Fibroblast of lung (primary cell): ENCODE measurements at regions not wholly inside any gene's neighbourhood (a gene's known extent, or its start where the extent isn't known, plus 50 kb on each side); places are given as distances from the start of the nearest gene placed in this dataset.
A peak's percentile ranks its signal among the peaks of the same experiment; 100 is the strongest.

Experiments used
- DNase-seq, 2 donors: peaks; one replicate each; pipeline versions ENCODE4 v3.0.0 to v3.0.0-alpha.2; 2010; ENCODE audit warnings: low read depth in 2 of 2
- H2AFZ ChIP-seq: 2 replicates; pipeline ENCODE4 v1.5.1; 2012; ENCODE audit warnings: low read length, control low read depth, inconsistent platforms
- H3K27ac ChIP-seq: 2 replicates; pipeline ENCODE4 v1.5.1; 2011; ENCODE audit warnings: low read length, control low read depth; ENCODE audit not compliant: insufficient read depth
- H3K27me3 ChIP-seq: 2 replicates; pipeline ENCODE4 v1.5.1; 2011; ENCODE audit warnings: mild to moderate bottlenecking, low read length; ENCODE audit not compliant: control insufficient read depth, insufficient read depth
- H3K36me3 ChIP-seq: 2 replicates; pipeline ENCODE4 v1.5.1; 2011; ENCODE audit warnings: low read length; ENCODE audit not compliant: control insufficient read depth, insufficient read depth
- H3K4me1 ChIP-seq: 2 replicates; pipeline ENCODE4 v1.5.1; 2011; ENCODE audit warnings: low read length; ENCODE audit not compliant: control insufficient read depth, insufficient read depth; ENCODE audit errors: extremely low read depth
- H3K4me2 ChIP-seq: 2 replicates; pipeline ENCODE4 v1.5.1; 2011; ENCODE audit warnings: low read length, control low read depth; ENCODE audit not compliant: insufficient read depth; ENCODE audit errors: extremely low read depth
- H3K4me3 ChIP-seq, 4 experiments: fragments of 200-600 bp in 1 of 4; sonication (generic) in 1 of 4; replicated peaks in 1 of 4; 2 replicates each; pipeline ENCODE4 v1.5.1; 2011 to 2016; ENCODE audit warnings: low read length in 4 of 4, low read depth in 3 of 4, mild to moderate bottlenecking in 3 of 4, control low read depth in 2 of 4, inconsistent platforms in 1 of 4, mixed read lengths in 1 of 4; ENCODE audit not compliant: insufficient read depth in 1 of 4; ENCODE audit errors: control extremely low read depth in 1 of 4
- H3K79me2 ChIP-seq: 2 replicates; pipeline ENCODE4 v1.5.1; 2012; ENCODE audit warnings: mild to moderate bottlenecking, low read length, inconsistent platforms; ENCODE audit not compliant: control insufficient read depth, insufficient read depth
- H3K9ac ChIP-seq: 2 replicates; pipeline ENCODE4 v1.5.1; 2011; ENCODE audit warnings: mild to moderate bottlenecking, low read length, control low read depth; ENCODE audit not compliant: insufficient read depth
- H3K9me3 ChIP-seq: 2 replicates; pipeline ENCODE4 v1.5.1; 2012; ENCODE audit warnings: low read depth, low read length; ENCODE audit not compliant: control insufficient read depth, insufficient read depth
- H4K20me1 ChIP-seq: 2 replicates; pipeline ENCODE4 v1.5.1; 2011; ENCODE audit warnings: low read length; ENCODE audit not compliant: control insufficient read depth, insufficient read depth; ENCODE audit errors: extremely low read depth
- EZH2 ChIP-seq: IDR thresholded peaks from 2 replicates; pipeline ENCODE4 v1.5.1; 2012; ENCODE audit warnings: low read length, control low read depth, mild to moderate bottlenecking; ENCODE audit errors: missing control alignments
- TF ChIP-seq, protein P1 (sequence below), 2 donors: IDR thresholded peaks in 1 of 2; conservative IDR thresholded peaks in 1 of 2; 1 replicate in 1 of 2; 2 replicates in 1 of 2; pipeline ENCODE4 v1.5.1; 2011 to 2012; ENCODE audit warnings: low read length in 2 of 2, control low read depth in 1 of 2, inconsistent platforms in 1 of 2, low read depth in 1 of 2, mild to moderate bottlenecking in 1 of 2

- no peaks in the 10 kb centered on the region for H4K20me1 ChIP-seq
- H3K4me1 ChIP-seq: no peaks in the 10 kb centered on the region
- H3K27ac ChIP-seq: no peak overlapping the region
- no peak overlapping the region for H3K4me3 ChIP-seq
- H3K36me3 ChIP-seq: no peaks in the 10 kb centered on the region
- no peak overlapping the region for H3K9ac ChIP-seq
- H3K4me2 ChIP-seq: no peak overlapping the region
- no peaks in the 10 kb centered on the region for H3K27me3 ChIP-seq
- no peaks in the 10 kb centered on the region for H3K79me2 ChIP-seq
- no peak overlapping the region for H2AFZ ChIP-seq
- no peak for DNase-seq
- H3K9me3 ChIP-seq: no peaks in the 10 kb centered on the region
- TF ChIP-seq, protein P1, sequence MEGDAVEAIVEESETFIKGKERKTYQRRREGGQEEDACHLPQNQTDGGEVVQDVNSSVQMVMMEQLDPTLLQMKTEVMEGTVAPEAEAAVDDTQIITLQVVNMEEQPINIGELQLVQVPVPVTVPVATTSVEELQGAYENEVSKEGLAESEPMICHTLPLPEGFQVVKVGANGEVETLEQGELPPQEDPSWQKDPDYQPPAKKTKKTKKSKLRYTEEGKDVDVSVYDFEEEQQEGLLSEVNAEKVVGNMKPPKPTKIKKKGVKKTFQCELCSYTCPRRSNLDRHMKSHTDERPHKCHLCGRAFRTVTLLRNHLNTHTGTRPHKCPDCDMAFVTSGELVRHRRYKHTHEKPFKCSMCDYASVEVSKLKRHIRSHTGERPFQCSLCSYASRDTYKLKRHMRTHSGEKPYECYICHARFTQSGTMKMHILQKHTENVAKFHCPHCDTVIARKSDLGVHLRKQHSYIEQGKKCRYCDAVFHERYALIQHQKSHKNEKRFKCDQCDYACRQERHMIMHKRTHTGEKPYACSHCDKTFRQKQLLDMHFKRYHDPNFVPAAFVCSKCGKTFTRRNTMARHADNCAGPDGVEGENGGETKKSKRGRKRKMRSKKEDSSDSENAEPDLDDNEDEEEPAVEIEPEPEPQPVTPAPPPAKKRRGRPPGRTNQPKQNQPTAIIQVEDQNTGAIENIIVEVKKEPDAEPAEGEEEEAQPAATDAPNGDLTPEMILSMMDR (conservative IDR thresholded peaks at IDR 0.05 in 1 of 2, IDR thresholded peaks at IDR 0.05 in 1 of 2; ENCODE audit: low read depth in 1 of 2, low read length in 2 of 2): no peak
- TF ChIP-seq EZH2: no peak
These were observed 849.5 kb downstream of the MAFB start for GRCh38 chr20:39839399-39840119.

GRCh38 chr20:39837561-39837960 is 851.5 kb downstream of the MAFB start:
- Histone ChIP-seq H3K27me3 (no peaks in the 10 kb centered on the region), H3K9me3 (no peaks in the 10 kb centered on the region), H3K36me3 (no peaks in the 10 kb centered on the region)

GRCh38 chr20:39835130-39835842 is 853.8 kb downstream of the MAFB start:
- Histone ChIP-seq H3K27ac (no peak overlapping the region), H3K79me2 (no peaks in the 10 kb centered on the region), H3K4me2 (no peak overlapping the region), H4K20me1 (no peaks in the 10 kb centered on the region), H3K36me3 (no peaks in the 10 kb centered on the region), H3K9ac (no peak overlapping the region), H3K9me3 (no peaks in the 10 kb centered on the region), H3K27me3 (peaks cover 2% of the 10 kb centered on the region), H3K4me1 (no peaks in the 10 kb centered on the region), H2AFZ (peak overlapping the region; percentile 26), H3K4me3 (no peak overlapping the region)
- TF ChIP-seq, protein P1 (conservative IDR thresholded peaks at IDR 0.05 in 1 of 2, IDR thresholded peaks at IDR 0.05 in 1 of 2; ENCODE audit: low read depth in 1 of 2, low read length in 2 of 2): no peak
- no peak for DNase-seq

More at GRCh38 chr20:39837561-39837960, 851.5 kb downstream of the MAFB start:
- H4K20me1 ChIP-seq: no peaks in the 10 kb centered on the region
- no peak overlapping the region for H3K4me2 ChIP-seq
- no peaks in the 10 kb centered on the region for H3K79me2 ChIP-seq
- H2AFZ ChIP-seq: no peak overlapping the region
- no peaks in the 10 kb centered on the region for H3K4me1 ChIP-seq
- no peak for DNase-seq
- TF ChIP-seq EZH2: no peak
- TF ChIP-seq, protein P1 (conservative IDR thresholded peaks at IDR 0.05 in 1 of 2, IDR thresholded peaks at IDR 0.05 in 1 of 2; ENCODE audit: low read depth in 1 of 2, low read length in 2 of 2): no peak
- no peak overlapping the region for H3K4me3 ChIP-seq
- H3K9ac ChIP-seq: no peak overlapping the region
- no peak overlapping the region for H3K27ac ChIP-seq
